LNCAP (cell line): ENCODE measurements at regions not wholly inside any gene's neighbourhood (a gene's known extent, or its start where the extent isn't known, plus 50 kb on each side); places are given as distances from the start of the nearest gene placed in this dataset.

Source experiments
- CTCF ChIP-seq: fragments of 450-650 bp; IDR thresholded peaks from 2 replicates; pipeline ENCODE4 v1.5.1; 2017; ENCODE audit warnings: mild to moderate bottlenecking

GRCh38 chr7:148515728-148516695 is 74.6 kb upstream of the C7orf33 start:
- TF ChIP-seq CTCF = no peak

GRCh38 chr7:148521271-148521670 is 69.3 kb upstream of the C7orf33 start:
- TF ChIP-seq CTCF = no peak

GRCh38 chr7:148523550-148523949 is 67.0 kb upstream of the C7orf33 start:
- no peak for TF ChIP-seq CTCF

- TF ChIP-seq CTCF = no peak
Observed at GRCh38 chr7:148524479-148525224, 65.9 kb upstream of the C7orf33 start.

- peak; percentile 93 for TF ChIP-seq CTCF
Observed at GRCh38 chr7:148527717-148528168, 62.8 kb upstream of the C7orf33 start.

GRCh38 chr7:148535217-148535616 is 55.3 kb upstream of the C7orf33 start:
- TF ChIP-seq CTCF = no peak

- no peak for TF ChIP-seq CTCF
Observed at GRCh38 chr7:148537435-148537834, 53.1 kb upstream of the C7orf33 start.
